Breast epithelium (tissue), 3 donors: ENCODE measurements at regions not wholly inside any gene's neighbourhood (a gene's known extent, or its start where the extent isn't known, plus 50 kb on each side); places are given as distances from the start of the nearest gene placed in this dataset.

ENCODE experiments used
- CTCF ChIP-seq, 3 donors: fragments of 450-650 bp; IDR thresholded peaks; one replicate each; pipeline ENCODE4 v1.5.1; 2016 to 2017; ENCODE audit warnings: antibody characterized with exemption in 3 of 3, mild to moderate bottlenecking in 3 of 3, moderate library complexity in 3 of 3
- POLR2A ChIP-seq: fragments of 450-650 bp; IDR thresholded peaks from one replicate; pipeline ENCODE4 v1.6.1; 2016; ENCODE audit warnings: antibody characterized with exemption, mild to moderate bottlenecking, moderate library complexity

DNA sequence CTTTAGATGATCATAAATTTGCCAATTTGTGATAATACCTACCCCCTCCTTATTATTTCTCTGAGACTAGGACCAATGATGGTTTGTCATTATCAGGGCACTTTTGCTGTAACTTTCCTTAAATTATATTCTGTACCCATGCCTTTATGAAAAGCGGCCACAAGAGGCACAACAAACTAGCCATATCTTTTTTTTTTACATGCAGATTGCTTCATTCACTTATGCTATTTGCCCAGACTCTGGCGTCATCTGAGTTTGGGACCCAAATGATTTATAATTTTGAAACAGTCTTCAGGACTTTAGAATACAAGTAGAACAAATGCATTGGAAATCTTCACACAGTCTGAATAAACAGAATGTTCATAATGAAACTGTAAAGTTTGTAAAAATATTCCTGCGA lies 408.1 kb downstream of the MAT2B start:
- TF ChIP-seq CTCF (IDR thresholded peaks at IDR 0.05) (no peak), POLR2A (no peak)
